ENCODE measurements at regions not wholly inside any gene's neighbourhood (a gene's known extent, or its start where the extent isn't known, plus 50 kb on each side); places are given as distances from the start of the nearest gene placed in this dataset.

GRCh38 chr10:58994226-58995057, 182.0 kb upstream of the PHYHIPL start:
- no peak for TF ChIP-seq POLR2AphosphoS5 (IDR thresholded peaks at IDR 0.05)
- no peak for TF ChIP-seq CTCF (IDR thresholded peaks at IDR 0.05)
- TF ChIP-seq POLR2A (IDR thresholded peaks at IDR 0.05) = no peak
